Esophagus squamous epithelium (tissue), 5 donors: ENCODE measurements at regions not wholly inside any gene's neighbourhood (a gene's known extent, or its start where the extent isn't known, plus 50 kb on each side); places are given as distances from the start of the nearest gene placed in this dataset.

Experiments
- DNase-seq: peaks from one replicate; lab custom pipeline; 2025; lab: John Stamatoyannopoulos, UW
- H3K27ac ChIP-seq, 4 donors: fragments of 200-600 bp; sonication (generic); one replicate each; pipeline ENCODE4 v1.5.1; 2016 to 2019; ENCODE audit warnings: mild to moderate bottlenecking in 1 of 4
- H3K27me3 ChIP-seq, 4 donors: fragments of 200-600 bp; sonication (generic); 1 replicate in 3 of 4; 2 replicates in 1 of 4; pipeline versions ENCODE4 v1.5.1 to v1.6.0; 2017 to 2021; ENCODE audit warnings: antibody characterized with exemption in 1 of 4
- H3K36me3 ChIP-seq, 3 donors: fragments of 200-600 bp; sonication (generic); one replicate each; pipeline ENCODE4 v1.5.1; 2016 to 2019
- H3K4me1 ChIP-seq, 3 donors: fragments of 200-600 bp; sonication (generic); one replicate each; pipeline ENCODE4 v1.5.1; 2017 to 2019
- H3K4me3 ChIP-seq, 4 donors: fragments of 200-600 bp; sonication (generic); 1 replicate in 3 of 4; 2 replicates in 1 of 4; pipeline ENCODE4 v1.5.1; 2016 to 2019; ENCODE audit warnings: mild to moderate bottlenecking in 2 of 4, moderate library complexity in 1 of 4
- H3K9me3 ChIP-seq, 3 donors: fragments of 200-600 bp; sonication (generic); one replicate each; pipeline ENCODE4 v1.5.1; 2016 to 2019
- CTCF ChIP-seq, 6 experiments: fragments of 450-650 bp in 4 of 6; fragments of 200-600 bp in 2 of 6; sonication (generic) in 2 of 6; IDR thresholded peaks; one replicate each; pipeline ENCODE4 v1.5.1; 2016 to 2019; ENCODE audit warnings: antibody characterized with exemption in 6 of 6, mild to moderate bottlenecking in 4 of 6, moderate library complexity in 4 of 6
- POLR2A ChIP-seq, 4 donors: fragments of 450-650 bp; IDR thresholded peaks; one replicate each; pipeline ENCODE4 v1.6.1; 2017; ENCODE audit warnings: antibody characterized with exemption in 4 of 4, mild to moderate bottlenecking in 4 of 4, moderate library complexity in 3 of 4
- WGBS, 2 donors: methylation state at CpG; one replicate each; pipeline ENCODE4 v1.1.5; 2018; 5-methylcytosine and 5-hydroxymethylcytosine counted together
- intact Hi-C: fragments of 100-400 bp; cut with DNase I; formaldehyde crosslinking; loops from one replicate; pipeline ENCODE4 v1.15.0; 2022
- donor health status: DM: yes; HTN: yes; CAD: no.

GRCh38 chr13:79681069-79681468 is 200.1 kb downstream of the NDFIP2 start:
- Histone ChIP-seq H3K27ac (no peak overlapping the region), H3K4me1 (peaks cover 0 to 4% (median 0%) of the 10 kb centered on the region in 3 donors), H3K9me3 (no peaks in the 10 kb centered on the region), H3K4me3 (no peak overlapping the region), H3K36me3 (no peaks in the 10 kb centered on the region), H3K27me3 (no peaks in the 10 kb centered on the region)
- DNase-seq = no peak
- intact Hi-C loops = loop anchor here (10.0 kb wide), 1 partner anchor 674 kb away; no protein-coding TSS in a partner anchor
- no peak for TF ChIP-seq CTCF (IDR thresholded peaks at IDR 0.05)
- TF ChIP-seq POLR2A (IDR thresholded peaks at IDR 0.05) = no peak
- WGBS, 2 donors = 75 to 84% methylated on average over 1 of the region's 1 CpG

GRCh38 chr13:79680485-79680884 is 199.5 kb downstream of the NDFIP2 start:
- intact Hi-C loops = loop anchor here (10.0 kb wide), 1 partner anchor 674 kb away; no protein-coding TSS in a partner anchor
- peaks cover 0 to 10% (median 2%) of the 10 kb centered on the region in 3 donors for H3K4me1 ChIP-seq
- H3K27me3 ChIP-seq = no peaks in the 10 kb centered on the region
- TF ChIP-seq POLR2A (IDR thresholded peaks at IDR 0.05) (no peak), CTCF (IDR thresholded peaks at IDR 0.05) (no peak)
- H3K27ac ChIP-seq = no peak overlapping the region
- H3K36me3 ChIP-seq = no peaks in the 10 kb centered on the region
- H3K4me3 ChIP-seq = no peak overlapping the region
- H3K9me3 ChIP-seq = no peaks in the 10 kb centered on the region
- no peak for DNase-seq

- Histone ChIP-seq H3K36me3 (no peaks in the 10 kb centered on the region), H3K27me3 (no peaks in the 10 kb centered on the region), H3K27ac (no peak overlapping the region), H3K4me3 (no peak overlapping the region), H3K4me1 (peaks cover 7 to 21% (median 7%) of the 10 kb centered on the region in 3 donors), H3K9me3 (no peaks in the 10 kb centered on the region)
- intact Hi-C loops = loop anchor here (10.0 kb wide), 1 partner anchor 255 kb away; no protein-coding TSS in a partner anchor
- no peak for DNase-seq
- no peak for TF ChIP-seq POLR2A (IDR thresholded peaks at IDR 0.05)
- TF ChIP-seq CTCF (IDR thresholded peaks at IDR 0.05) = peak; percentile 41 to 82 (median 74)
- WGBS, 2 donors = 0 to 20% methylated on average over 2 of the region's 2 CpGs
These were observed 198.4 kb downstream of the NDFIP2 start for GRCh38 chr13:79679334-79679733.

- Histone ChIP-seq H3K4me3 (no peak overlapping the region), H3K9me3 (no peaks in the 10 kb centered on the region), H3K27me3 (no peaks in the 10 kb centered on the region), H3K4me1 (peaks cover 7 to 33% (median 9%) of the 10 kb centered on the region in 3 donors), H3K36me3 (no peaks in the 10 kb centered on the region), H3K27ac (no peak overlapping the region)
- DNase-seq = no peak
- 43 to 58% methylated on average over 2 of the region's 2 CpGs for WGBS, 2 donors
- TF ChIP-seq POLR2A (IDR thresholded peaks at IDR 0.05) (no peak), CTCF (IDR thresholded peaks at IDR 0.05) (no peak)
- intact Hi-C loops = loop anchor here (10.0 kb wide), 1 partner anchor 253 kb away; no protein-coding TSS in a partner anchor
These were observed 197.1 kb downstream of the NDFIP2 start for GRCh38 chr13:79678100-79678499.

GRCh38 chr13:79675931-79676660 is 195.1 kb downstream of the NDFIP2 start:
- Histone ChIP-seq H3K9me3 (no peaks in the 10 kb centered on the region), H3K27me3 (no peaks in the 10 kb centered on the region), H3K4me3 (no peak overlapping the region), H3K27ac (peak overlapping the region in 1 of 4 donors; percentile 34), H3K36me3 (no peaks in the 10 kb centered on the region), H3K4me1 (peaks cover 7 to 43% (median 10%) of the 10 kb centered on the region in 3 donors)
- intact Hi-C loops = loop anchor here (10.0 kb wide), 1 partner anchor 251 kb away; no protein-coding TSS in a partner anchor
- peak in 1 of 6 experiments; percentile 27 for TF ChIP-seq CTCF (IDR thresholded peaks at IDR 0.05)
- no peak for TF ChIP-seq POLR2A (IDR thresholded peaks at IDR 0.05)
- DNase-seq = no peak
- 47 to 57% methylated on average over 7 of the region's 7 CpGs for WGBS, 2 donors
